ENCODE measurements at regions not wholly inside any gene's neighbourhood (a gene's known extent, or its start where the extent isn't known, plus 50 kb on each side); places are given as distances from the start of the nearest gene placed in this dataset.

- Histone ChIP-seq H3K27ac (no peak overlapping the region), H3K4me3 (no peak overlapping the region)
- DNase-seq (ENCODE audit: low spot score), result no peak
- TF ChIP-seq, protein P1, sequence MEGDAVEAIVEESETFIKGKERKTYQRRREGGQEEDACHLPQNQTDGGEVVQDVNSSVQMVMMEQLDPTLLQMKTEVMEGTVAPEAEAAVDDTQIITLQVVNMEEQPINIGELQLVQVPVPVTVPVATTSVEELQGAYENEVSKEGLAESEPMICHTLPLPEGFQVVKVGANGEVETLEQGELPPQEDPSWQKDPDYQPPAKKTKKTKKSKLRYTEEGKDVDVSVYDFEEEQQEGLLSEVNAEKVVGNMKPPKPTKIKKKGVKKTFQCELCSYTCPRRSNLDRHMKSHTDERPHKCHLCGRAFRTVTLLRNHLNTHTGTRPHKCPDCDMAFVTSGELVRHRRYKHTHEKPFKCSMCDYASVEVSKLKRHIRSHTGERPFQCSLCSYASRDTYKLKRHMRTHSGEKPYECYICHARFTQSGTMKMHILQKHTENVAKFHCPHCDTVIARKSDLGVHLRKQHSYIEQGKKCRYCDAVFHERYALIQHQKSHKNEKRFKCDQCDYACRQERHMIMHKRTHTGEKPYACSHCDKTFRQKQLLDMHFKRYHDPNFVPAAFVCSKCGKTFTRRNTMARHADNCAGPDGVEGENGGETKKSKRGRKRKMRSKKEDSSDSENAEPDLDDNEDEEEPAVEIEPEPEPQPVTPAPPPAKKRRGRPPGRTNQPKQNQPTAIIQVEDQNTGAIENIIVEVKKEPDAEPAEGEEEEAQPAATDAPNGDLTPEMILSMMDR (IDR thresholded peaks at IDR 0.05), result no peak
Measured at GRCh38 chr7:11895337-11895736, 63.3 kb upstream of the THSD7A start.

GRCh38 chr7:11896663-11897062, 64.7 kb upstream of the THSD7A start:
- Histone ChIP-seq H3K27ac (no peak overlapping the region), H3K4me3 (no peak overlapping the region)
- TF ChIP-seq, protein P1 (IDR thresholded peaks at IDR 0.05), result no peak
- no peak for DNase-seq (ENCODE audit: low spot score)

- TF ChIP-seq, protein P1 (IDR thresholded peaks at IDR 0.05), result no peak
- no peak overlapping the region for H3K4me3 ChIP-seq
- no peak overlapping the region for H3K27ac ChIP-seq
- DNase-seq (ENCODE audit: low spot score), result no peak
Measured at GRCh38 chr7:11899247-11899646, 67.2 kb upstream of the THSD7A start.

GRCh38 chr7:11910253-11910652, 78.3 kb upstream of the THSD7A start:
- H3K27ac ChIP-seq, result no peak overlapping the region
- no peak overlapping the region for H3K4me3 ChIP-seq
- DNase-seq (ENCODE audit: low spot score), result no peak
- TF ChIP-seq, protein P1 (IDR thresholded peaks at IDR 0.05), result no peak

DNA sequence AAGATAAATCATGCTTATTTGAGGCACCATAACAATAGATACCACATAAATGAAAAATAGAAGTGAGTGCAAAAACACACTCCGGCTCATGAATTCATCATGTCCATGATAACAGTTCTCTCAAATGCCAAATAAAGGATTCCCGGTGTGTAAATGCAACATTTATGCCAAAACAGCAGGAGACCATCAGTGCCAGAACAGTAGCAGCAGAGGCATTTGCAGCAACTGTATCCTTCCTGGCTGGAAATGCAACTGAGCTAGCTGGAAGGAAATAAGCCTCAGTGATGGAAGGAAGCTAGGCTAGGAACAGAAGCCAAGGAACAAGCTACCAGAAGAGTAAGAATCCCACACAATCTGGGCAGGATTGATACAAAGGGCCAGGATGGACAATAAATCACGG, 79.9 kb upstream of the THSD7A start:
- DNase-seq (ENCODE audit: low spot score), result no peak
- H3K4me3 ChIP-seq, result no peak overlapping the region
- no peak overlapping the region for H3K27ac ChIP-seq
- TF ChIP-seq, protein P1 (IDR thresholded peaks at IDR 0.05), result no peak

DNA sequence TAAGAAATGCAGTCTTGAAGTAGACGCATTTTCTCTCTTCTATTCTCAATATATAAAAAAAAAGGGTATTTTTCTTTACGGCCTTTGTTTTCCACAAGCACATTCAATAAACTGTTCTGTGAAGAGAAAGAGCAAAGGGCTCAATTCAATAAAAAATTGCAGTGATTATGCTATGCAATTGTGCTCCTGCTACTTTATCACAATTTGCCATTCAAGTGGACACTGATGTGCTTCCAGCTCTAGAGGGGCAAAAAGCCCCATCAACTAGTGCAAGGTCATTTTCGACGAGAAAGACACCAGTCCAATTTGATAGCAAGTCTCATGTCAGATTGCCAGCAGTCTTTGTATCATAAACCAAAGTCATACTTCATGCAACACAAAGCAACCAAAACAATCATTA, 82.6 kb upstream of the THSD7A start:
- Histone ChIP-seq H3K27ac (no peak overlapping the region), H3K4me3 (no peak overlapping the region)
- TF ChIP-seq, protein P1 (IDR thresholded peaks at IDR 0.05), result no peak
- no peak for DNase-seq (ENCODE audit: low spot score)

DNA sequence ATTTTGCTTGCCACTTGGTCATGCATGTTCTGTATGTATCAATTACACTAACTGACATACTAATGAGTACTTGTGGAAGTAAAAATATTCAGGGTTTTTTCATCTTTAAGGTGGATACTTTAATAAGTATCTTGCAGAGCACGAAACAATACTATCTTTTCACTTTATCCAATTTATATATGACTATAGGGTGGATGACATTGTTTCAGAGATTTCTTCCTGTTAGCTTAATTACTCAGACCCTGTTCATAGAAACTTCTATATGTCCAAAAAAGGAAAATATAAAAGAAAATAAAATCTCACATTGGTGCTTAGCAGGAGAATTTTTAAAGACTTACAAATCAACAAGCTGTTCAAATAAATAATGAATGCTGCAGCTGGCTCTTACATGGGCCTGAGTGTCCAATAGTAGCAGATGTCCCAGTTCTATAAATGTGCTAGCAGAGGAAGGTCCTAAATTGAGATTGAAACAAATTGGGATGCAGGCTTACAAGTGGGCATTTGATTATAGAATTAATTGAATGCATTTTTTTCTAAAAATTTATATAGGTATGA, 91.5 kb upstream of the THSD7A start:
- Histone ChIP-seq H3K4me3 (no peak overlapping the region), H3K27ac (no peak overlapping the region)
- DNase-seq (ENCODE audit: low spot score), result no peak
- TF ChIP-seq, protein P1 (IDR thresholded peaks at IDR 0.05), result no peak

Measured in coronary artery (tissue), 2 donors.